ENCODE measurements at regions not wholly inside any gene's neighbourhood (a gene's known extent, or its start where the extent isn't known, plus 50 kb on each side); places are given as distances from the start of the nearest gene placed in this dataset.

GRCh38 chr7:120070201-120070600, 202.8 kb upstream of the KCND2 start:
- TF ChIP-seq CTCF (IDR thresholded peaks at IDR 0.05), result no peak
- TF ChIP-seq POLR2A (IDR thresholded peaks at IDR 0.05), result no peak

All from tibial nerve (tissue), 3 donors.